ENCODE measurements at regions not wholly inside any gene's neighbourhood (a gene's known extent, or its start where the extent isn't known, plus 50 kb on each side); places are given as distances from the start of the nearest gene placed in this dataset.

DNA sequence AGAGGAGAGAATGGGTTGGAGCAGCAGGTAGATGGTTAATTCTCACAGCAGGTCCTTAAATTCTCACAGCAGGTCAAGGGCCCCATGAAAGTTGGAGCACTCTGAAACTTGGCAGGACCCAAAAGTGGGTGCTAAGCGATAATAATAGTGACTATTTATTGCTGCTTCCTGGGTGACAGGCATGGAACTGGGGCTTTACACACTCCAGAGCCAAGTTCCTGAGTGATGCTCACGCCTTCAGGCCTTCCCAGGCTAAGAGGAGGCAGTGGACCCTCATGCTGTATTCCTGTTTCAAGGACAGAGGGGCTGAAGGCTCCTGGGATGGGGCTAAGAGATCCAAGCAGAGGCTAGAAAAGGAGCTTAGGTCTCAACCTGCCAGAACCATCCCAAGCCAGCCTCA is 180.9 kb upstream of the VASH1 start:
- TF ChIP-seq POLR2A (IDR thresholded peaks at IDR 0.05), result no peak
- TF ChIP-seq CTCF (IDR thresholded peaks at IDR 0.05), result no peak

All from esophagus squamous epithelium (tissue), 4 donors.